GM12873 (cell line): ENCODE measurements at regions not wholly inside any gene's neighbourhood (a gene's known extent, or its start where the extent isn't known, plus 50 kb on each side); places are given as distances from the start of the nearest gene placed in this dataset.

Source experiments
- TF ChIP-seq, protein P1 (sequence below): IDR thresholded peaks from 2 replicates; pipeline ENCODE4 v1.5.1; 2012; ENCODE audit warnings: low read depth, mild to moderate bottlenecking, moderate library complexity, low read length, control low read depth; ENCODE audit not compliant: insufficient read depth; ENCODE audit errors: missing control alignments

DNA sequence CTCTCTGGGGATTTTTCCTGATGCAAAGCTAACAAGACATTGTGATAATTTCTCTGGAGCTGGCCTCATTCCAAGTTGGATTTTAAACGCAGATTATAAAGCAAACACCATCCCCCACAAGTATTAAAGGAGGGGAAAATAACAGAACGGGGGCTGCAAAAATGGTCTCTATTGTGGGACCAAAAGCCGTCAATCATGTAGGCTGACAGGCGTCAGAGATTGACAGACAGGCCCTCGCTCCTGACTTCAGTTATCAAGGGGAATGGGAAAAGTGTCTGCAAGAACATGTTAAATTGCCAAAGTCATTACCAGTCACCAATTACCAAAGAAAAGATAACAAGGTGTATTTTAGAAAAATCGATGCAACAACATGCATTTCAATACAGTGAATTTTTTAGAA lies 307.4 kb upstream of the POU3F1 start:
- TF ChIP-seq, protein P1, sequence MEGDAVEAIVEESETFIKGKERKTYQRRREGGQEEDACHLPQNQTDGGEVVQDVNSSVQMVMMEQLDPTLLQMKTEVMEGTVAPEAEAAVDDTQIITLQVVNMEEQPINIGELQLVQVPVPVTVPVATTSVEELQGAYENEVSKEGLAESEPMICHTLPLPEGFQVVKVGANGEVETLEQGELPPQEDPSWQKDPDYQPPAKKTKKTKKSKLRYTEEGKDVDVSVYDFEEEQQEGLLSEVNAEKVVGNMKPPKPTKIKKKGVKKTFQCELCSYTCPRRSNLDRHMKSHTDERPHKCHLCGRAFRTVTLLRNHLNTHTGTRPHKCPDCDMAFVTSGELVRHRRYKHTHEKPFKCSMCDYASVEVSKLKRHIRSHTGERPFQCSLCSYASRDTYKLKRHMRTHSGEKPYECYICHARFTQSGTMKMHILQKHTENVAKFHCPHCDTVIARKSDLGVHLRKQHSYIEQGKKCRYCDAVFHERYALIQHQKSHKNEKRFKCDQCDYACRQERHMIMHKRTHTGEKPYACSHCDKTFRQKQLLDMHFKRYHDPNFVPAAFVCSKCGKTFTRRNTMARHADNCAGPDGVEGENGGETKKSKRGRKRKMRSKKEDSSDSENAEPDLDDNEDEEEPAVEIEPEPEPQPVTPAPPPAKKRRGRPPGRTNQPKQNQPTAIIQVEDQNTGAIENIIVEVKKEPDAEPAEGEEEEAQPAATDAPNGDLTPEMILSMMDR, result no peak

DNA sequence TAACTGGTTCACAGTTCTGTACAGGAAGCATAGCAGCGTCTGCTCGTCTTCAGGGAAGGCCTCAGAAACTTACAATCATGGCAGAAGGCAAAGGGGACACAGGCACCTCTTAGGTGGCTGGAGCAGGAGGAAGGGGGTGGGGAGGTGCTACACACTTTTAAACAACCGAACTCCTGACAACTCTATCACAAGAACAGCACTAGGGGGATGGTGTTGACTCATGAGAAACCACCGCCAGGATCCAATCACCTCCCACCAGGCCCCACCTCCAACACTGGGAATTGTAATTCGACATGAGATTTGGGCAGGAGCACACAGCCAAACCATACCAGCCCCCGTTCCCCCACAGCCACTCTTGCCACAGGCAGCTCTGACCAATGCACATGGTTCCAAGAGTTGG lies 306.3 kb upstream of the POU3F1 start:
- TF ChIP-seq, protein P1, result no peak

DNA sequence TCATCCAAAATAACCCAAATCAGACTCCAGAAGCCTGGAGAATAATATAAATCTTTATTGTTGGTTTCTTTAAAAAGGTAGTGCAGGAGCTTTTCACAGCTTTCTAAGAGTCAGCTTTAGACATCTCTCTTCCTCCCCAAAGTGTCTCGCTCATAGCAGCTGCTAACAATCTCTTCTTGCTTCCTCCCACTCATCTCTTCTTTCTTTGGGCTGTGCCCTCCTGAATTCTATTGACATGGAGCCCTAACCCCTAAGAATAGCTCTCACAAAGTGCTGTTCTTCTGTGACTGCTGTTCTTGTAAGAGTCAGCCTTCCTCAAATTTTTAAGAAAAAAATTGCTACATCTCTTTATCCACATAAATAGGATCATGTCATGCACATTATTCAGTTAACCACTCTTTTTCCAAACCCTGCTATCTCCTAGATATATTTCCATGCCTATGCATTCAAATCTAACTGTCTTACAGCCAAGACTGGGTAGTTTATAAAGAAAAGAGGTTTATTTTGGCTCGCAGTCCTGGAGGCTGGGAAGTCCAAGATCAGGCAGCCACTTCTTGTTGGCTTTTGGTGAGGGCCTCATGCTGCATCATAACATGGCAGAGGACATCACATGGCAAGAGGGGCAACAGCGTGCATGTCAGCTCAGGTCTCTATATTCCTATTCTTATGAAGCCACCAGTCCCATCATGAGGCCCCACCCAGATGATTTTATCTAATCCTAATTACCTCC lies 301.0 kb upstream of the POU3F1 start:
- TF ChIP-seq, protein P1, result no peak

DNA sequence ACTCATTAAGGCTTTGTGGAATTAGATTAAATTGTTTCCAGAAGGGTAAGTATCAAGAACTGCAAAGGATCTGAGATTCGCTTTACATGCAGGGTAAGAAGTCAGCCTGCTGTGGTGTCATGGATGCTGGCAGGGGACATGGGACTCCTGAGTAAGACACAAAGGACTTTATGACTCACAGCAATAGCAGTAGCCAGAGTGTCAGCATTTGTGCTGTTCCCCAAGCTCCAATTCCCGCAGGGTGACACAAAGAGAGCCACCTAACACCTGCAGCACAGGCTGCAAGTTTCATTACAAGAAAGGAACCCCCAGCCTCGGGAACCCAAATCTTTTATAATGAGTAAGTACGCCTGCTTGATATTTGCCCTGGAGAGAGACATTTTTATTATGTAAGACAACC lies 298.1 kb upstream of the POU3F1 start:
- TF ChIP-seq, protein P1, result no peak

DNA sequence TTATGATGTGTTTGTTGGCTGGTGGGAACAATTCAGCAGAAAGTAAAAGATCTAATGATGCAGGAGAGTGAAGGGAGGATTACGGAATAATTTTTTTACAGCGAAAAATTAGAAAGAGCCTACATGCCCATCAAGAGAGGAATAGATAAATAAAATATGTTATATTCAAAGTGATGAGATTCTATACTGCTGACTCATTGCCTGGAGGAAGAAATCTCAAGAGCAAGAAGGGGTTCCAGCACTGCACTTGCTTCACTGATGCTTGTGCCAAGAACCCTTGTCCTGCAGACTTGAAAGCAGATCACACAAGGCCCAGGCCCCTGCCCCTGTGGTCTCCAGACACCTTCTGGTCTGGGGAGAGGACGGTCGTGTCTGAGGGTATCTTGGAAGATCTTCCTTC lies 295.1 kb upstream of the POU3F1 start:
- TF ChIP-seq, protein P1, result no peak

DNA sequence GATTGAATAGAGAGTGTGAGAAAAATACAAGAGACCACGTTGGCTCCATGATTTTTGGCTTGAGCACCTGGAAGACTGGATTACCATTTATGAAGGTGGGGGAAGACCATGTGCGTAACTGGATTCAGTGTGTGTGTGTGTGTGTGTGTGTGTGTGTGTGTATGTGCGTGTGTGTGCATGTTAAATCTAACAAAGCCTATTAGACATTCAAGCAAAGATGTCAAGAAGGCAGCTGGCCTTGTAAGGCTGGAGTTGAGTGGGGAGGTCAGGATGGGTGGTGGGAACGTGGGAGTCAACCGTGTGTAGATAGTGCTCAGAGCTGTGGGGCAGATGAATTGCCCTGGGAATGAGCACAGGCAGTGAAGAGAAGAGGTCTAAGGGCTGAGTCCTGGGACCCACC lies 293.8 kb upstream of the POU3F1 start:
- TF ChIP-seq, protein P1, result no peak

DNA sequence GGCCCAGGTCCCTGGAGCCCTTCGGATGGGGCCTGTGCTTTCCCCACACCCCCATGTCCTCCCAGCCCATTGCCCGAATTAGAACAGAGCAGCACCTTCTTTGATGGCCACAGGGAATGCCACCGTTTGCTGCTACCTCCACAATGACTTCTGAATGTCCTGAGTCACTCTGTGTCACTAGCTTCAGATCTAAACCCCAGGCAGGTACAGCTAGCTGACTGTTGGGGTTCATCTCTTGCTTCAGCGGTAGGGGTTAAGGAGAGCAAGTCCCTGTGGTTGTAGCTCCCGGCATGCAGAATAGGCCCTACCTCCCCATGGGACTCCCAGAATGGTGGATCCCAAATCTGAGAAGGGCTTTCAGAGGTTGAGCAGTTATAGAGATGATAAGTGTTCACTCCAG lies 291.1 kb upstream of the POU3F1 start:
- TF ChIP-seq, protein P1, result no peak
